ENCODE measurements at regions not wholly inside any gene's neighbourhood (a gene's known extent, or its start where the extent isn't known, plus 50 kb on each side); places are given as distances from the start of the nearest gene placed in this dataset.
"Not testable (repeated sequence)": the region's sequence is repeated elsewhere in the genome, so short reads cannot be mapped to it uniquely, and the experiment has no call there.

GRCh38 chr10:30531751-30532530, 97.6 kb downstream of the LYZL2 start:
- no peak for DNase-seq (ENCODE audit: low read depth)

- no peak for DNase-seq (ENCODE audit: low read depth)
These were observed 95.5 kb downstream of the MAP3K8 start for GRCh38 chr10:30529373-30529998.

- no peak for DNase-seq (ENCODE audit: low read depth)
These were observed 94.4 kb downstream of the MAP3K8 start for GRCh38 chr10:30528429-30528786.

GRCh38 chr10:30527623-30528428, 93.8 kb downstream of the MAP3K8 start:
- DNase-seq (ENCODE audit: low read depth) = no peak

GRCh38 chr10:30522661-30523078, 88.7 kb downstream of the MAP3K8 start:
- DNase-seq (ENCODE audit: low read depth) = not testable (repeated sequence)

- DNase-seq (ENCODE audit: low read depth) = no peak
These were observed 84.9 kb downstream of the MAP3K8 start for GRCh38 chr10:30518907-30519306.
